ENCODE measurements at regions not wholly inside any gene's neighbourhood (a gene's known extent, or its start where the extent isn't known, plus 50 kb on each side); places are given as distances from the start of the nearest gene placed in this dataset.

- DNase-seq (ENCODE audit: low read depth) = no peak
These were observed 806.4 kb downstream of the GALR1 start for GRCh38 chr18:78056011-78056410.

- no peak for DNase-seq (ENCODE audit: low read depth)
These were observed 820.4 kb downstream of the GALR1 start for GRCh38 chr18:78069784-78070664.

GRCh38 chr18:78071166-78071710 is 821.6 kb downstream of the GALR1 start:
- DNase-seq (ENCODE audit: low read depth) = no peak

GRCh38 chr18:78071776-78072175 is 822.1 kb downstream of the GALR1 start:
- no peak for DNase-seq (ENCODE audit: low read depth)

GRCh38 chr18:78072375-78072774 is 822.7 kb downstream of the GALR1 start:
- DNase-seq (ENCODE audit: low read depth) = no peak

- DNase-seq (ENCODE audit: low read depth) = no peak
These were observed 823.6 kb downstream of the GALR1 start for GRCh38 chr18:78073275-78073674.

- no peak for DNase-seq (ENCODE audit: low read depth)
These were observed 824.9 kb downstream of the GALR1 start for GRCh38 chr18:78074400-78075020.

GRCh38 chr18:78080081-78080480 is 830.4 kb downstream of the GALR1 start:
- DNase-seq (ENCODE audit: low read depth) = no peak

- DNase-seq (ENCODE audit: low read depth) = no peak
These were observed 831.1 kb downstream of the GALR1 start for GRCh38 chr18:78080761-78081160.

- DNase-seq (ENCODE audit: low read depth) = no peak
These were observed 833.2 kb downstream of the GALR1 start for GRCh38 chr18:78082816-78083215.

GRCh38 chr18:78085241-78086185 is 835.9 kb downstream of the GALR1 start:
- no peak for DNase-seq (ENCODE audit: low read depth)

- DNase-seq (ENCODE audit: low read depth) = no peak
These were observed 837.3 kb downstream of the GALR1 start for GRCh38 chr18:78086931-78087330.

GRCh38 chr18:78087338-78087737 is 837.7 kb downstream of the GALR1 start:
- DNase-seq (ENCODE audit: low read depth) = no peak

GRCh38 chr18:78090584-78090983 is 840.9 kb downstream of the GALR1 start:
- DNase-seq (ENCODE audit: low read depth) = no peak

- DNase-seq (ENCODE audit: low read depth) = no peak
These were observed 843.3 kb downstream of the GALR1 start for GRCh38 chr18:78092901-78093300.

GRCh38 chr18:78099979-78100588 is 850.4 kb downstream of the GALR1 start:
- no peak for DNase-seq (ENCODE audit: low read depth)

GRCh38 chr18:78101091-78101490 is 851.4 kb downstream of the GALR1 start:
- no peak for DNase-seq (ENCODE audit: low read depth)

GRCh38 chr18:78102135-78102534 is 852.5 kb downstream of the GALR1 start:
- no peak for DNase-seq (ENCODE audit: low read depth)

- no peak for DNase-seq (ENCODE audit: low read depth)
These were observed 856.0 kb downstream of the GALR1 start for GRCh38 chr18:78105611-78106010.

- DNase-seq (ENCODE audit: low read depth) = no peak
These were observed 857.3 kb downstream of the GALR1 start for GRCh38 chr18:78106946-78107345.

- DNase-seq (ENCODE audit: low read depth) = no peak
These were observed 857.7 kb downstream of the GALR1 start for GRCh38 chr18:78107363-78107762.

Measured in forelimb muscle (tissue), 1 donor.